Dedifferentiated amniotic fluid mesenchymal stem cell (primary cell): ENCODE measurements at regions not wholly inside any gene's neighbourhood (a gene's known extent, or its start where the extent isn't known, plus 50 kb on each side); places are given as distances from the start of the nearest gene placed in this dataset.

Source experiments
- DNase-seq: peaks from one replicate; pipeline ENCODE4 v3.0.0-alpha.2; 2016; ENCODE audit errors: extremely low spot score

- DNase-seq: no peak
Measured at GRCh38 chr10:10803278-10803677, 214.4 kb upstream of the CELF2 start.

DNA sequence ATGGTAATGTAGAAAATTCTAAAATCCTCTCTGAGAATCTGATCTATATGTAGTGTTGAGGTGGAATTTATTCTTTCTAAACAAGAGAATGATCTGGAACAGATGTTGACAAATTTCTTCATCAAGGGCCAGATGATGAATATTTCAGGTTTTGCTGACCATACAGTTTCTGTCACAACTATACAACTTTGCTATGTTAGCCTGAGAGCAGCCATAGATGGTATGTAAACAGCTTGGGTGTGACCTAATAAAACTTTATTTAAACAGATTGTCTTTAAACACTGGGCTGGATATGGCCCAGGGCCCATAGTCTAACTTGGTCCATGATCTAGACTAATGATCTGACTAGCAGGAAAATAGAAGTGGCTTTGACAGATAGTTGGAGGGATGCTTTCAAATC, 213.6 kb upstream of the CELF2 start:
- DNase-seq: no peak

DNA sequence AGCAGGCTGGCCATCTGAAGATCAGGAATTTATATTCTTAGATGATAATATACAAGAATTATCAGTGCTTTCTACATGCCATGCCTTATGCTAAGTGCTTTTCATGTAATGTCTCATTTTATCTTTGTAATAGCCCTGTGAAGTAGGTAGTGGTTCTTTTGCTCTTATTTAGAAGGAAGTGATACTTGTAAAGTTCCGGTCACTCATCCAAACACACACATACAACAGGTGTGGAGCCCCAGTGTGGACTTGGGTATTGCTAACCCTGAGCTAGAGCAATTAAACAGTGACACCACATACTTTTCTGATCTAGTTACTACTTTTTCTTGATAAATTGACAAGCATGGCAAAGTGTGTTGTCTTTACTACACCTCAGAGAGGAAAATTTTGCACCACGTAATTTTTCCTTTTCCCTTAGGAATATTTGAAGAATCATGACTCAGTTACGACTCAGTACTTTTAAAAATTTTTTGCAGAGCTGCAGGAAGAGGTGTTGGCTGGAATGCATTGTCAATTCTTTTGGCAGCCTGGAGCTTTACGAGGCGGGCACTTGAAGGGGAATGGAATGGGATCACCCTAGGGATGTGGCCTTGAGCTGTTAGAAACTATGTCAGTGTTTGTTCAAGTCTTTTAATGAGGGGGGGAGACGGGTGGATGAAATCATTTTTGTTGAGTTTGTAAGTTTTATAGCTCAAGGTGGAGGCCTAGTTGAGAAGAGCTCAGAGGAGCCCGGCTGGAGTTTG, 212.5 kb upstream of the CELF2 start:
- no peak for DNase-seq

DNA sequence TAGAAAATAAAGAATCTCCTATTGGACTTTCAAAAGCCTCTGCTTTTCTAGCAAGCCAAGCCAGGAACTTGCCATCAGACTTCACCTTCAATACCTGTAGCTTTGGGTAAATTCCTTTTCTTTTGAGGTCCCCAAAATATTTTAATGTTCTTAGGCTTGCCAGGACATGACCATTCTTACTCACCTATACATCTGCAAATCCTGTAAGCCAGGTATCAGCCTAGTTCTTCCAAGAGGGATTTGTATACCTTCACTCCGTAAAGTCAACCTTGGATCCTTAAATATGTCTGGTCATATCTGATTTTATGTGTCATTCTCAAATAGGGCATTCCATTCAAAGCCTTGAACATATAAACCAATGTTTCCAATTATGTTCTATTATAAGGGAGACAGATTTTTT, 210.6 kb upstream of the CELF2 start:
- DNase-seq: no peak

DNA sequence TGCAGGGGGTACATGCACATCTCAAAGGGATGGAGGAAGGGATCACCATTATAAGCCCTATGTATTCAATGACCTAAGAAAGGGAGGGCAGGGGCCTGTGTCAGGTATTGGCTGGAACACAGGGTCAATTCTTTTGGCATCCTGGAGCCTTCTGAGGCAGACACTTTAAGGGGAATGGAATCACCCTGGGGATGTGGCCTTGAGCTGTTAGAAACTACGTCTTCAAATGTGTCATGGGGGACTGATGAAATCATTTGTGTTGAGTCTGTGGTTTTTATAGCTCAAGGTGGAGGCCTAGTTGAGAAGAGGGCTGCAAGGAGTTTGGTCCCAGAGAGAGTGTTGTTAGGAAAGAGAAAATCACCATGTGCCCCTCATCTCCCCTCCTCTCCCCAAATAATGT, 206.1 kb upstream of the CELF2 start:
- no peak for DNase-seq

DNA sequence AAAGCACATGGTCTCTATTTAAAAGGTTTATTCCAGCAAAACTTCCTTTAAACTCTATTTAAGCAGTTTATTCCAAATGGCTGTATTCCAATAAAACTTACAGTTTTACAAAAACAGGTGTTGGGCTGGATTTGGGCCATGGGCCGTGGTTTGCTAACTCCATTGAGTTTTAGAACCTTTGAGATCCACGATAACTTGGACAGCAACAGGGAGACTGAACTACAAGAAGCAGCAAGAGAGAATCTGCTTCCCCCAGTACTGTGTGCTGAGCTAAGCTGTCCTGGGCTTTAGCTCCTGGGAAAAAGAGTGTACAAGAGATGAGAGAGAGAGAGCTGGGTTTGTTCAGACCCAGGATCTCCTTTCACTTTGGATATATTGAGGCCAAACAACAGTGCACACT, 204.0 kb upstream of the CELF2 start:
- no peak for DNase-seq

- no peak for DNase-seq
Measured at GRCh38 chr10:10814069-10814468, 203.6 kb upstream of the CELF2 start.

DNA sequence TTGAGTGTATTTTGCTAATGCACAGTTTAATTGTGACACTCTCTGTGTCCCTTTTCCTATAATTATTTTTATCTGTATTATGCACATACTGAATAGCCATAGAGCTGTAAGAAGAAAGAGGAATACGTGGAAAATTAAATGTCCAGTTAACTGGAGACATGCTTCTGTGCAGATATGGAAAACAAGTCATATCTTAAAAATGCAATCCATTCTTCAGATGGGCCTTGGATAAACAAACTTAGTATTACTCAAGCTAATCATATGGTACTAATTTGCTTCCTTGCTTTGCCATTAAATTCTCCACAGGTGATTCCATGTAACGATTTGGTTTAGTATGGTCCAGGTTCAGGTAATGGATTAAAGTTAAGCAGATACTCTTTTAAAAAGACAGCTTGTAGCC, 201.2 kb upstream of the CELF2 start:
- DNase-seq: no peak

DNA sequence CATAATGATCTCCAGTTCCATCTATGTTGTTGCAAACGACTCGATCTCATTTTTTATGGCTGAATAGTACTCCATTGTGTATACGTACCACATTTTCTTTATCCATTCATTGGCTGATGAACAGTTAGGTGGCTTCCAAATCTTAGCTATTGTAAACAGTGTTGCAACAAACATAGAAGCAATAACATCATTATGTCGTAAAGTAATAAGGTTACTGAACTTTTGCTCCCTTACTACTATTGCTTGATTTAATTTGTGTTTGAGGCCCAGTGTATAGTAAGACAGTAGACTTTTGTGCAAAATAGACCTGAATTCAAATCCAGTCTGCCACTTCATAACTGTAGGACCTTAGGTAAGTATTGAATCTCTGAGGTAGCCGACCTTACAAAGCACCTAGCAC, 200.1 kb upstream of the CELF2 start:
- DNase-seq: no peak

GRCh38 chr10:10818082-10818481, 199.6 kb upstream of the CELF2 start:
- no peak for DNase-seq

GRCh38 chr10:10819206-10819856, 198.3 kb upstream of the CELF2 start:
- no peak for DNase-seq

DNA sequence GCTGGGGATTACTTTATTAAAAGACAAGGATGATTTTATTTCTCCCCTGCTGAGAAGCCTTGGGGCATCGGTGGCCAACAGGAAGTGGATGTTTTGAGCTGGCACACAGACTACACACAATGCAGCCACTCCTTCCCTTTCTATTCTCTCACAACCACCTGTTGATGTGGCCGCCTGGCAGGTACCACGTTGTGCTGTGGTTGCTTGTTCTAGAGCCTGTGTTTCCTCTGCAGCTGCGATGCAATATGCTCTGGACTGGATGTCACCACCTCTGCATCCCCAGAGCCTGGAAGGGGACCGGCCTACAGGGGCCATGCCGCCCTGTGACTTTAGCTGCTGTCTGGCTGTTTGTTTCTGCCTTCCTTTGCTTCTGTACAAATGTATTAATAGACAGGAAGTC, 195.7 kb upstream of the CELF2 start:
- no peak for DNase-seq

DNA sequence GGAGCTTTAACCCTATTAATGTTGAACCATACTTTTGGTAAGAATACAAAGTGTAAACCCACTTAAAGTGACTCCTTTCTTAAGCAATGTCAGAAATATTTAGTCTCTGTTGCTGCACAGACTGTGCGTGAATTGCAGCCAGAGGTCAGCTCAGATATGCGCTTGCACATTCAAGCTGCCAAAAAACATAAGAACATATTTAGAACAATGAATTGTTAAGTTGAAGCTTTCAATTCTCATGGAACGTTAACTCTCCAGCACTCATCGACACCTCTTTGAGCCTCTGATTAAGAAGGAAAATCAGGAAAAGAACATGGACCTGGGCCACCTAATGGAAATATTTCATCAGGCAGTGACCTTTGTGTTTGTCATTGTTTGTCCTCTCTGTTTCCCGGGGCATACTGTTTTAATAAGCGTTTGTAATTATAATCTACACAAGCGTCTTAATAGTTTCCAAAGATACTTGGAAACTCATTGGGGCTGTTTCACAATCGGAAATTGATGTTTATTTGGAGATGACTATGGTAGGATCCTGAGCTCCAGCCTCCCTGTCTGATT, 193.0 kb upstream of the CELF2 start:
- peak; percentile 28 for DNase-seq

- DNase-seq: no peak
Measured at GRCh38 chr10:10826125-10826524, 191.5 kb upstream of the CELF2 start.

DNA sequence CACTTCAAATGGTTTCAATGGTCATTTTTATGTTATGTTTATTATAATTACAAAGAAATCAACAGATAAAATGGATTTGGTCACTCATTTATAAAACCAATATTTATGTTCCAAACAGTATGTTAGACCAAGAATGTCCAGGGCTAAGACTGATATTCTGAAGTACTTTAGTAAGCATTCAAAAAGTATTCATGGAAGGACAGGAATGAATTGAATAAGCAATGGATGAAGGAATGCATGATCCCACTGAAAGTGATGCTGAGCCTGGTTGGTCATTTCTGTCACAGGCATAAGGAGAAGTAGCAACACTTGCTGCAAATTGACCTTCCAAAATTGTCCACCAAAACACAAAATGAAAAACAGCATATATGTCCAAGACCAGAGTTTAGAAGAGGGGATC, 189.0 kb upstream of the CELF2 start:
- DNase-seq: no peak

DNA sequence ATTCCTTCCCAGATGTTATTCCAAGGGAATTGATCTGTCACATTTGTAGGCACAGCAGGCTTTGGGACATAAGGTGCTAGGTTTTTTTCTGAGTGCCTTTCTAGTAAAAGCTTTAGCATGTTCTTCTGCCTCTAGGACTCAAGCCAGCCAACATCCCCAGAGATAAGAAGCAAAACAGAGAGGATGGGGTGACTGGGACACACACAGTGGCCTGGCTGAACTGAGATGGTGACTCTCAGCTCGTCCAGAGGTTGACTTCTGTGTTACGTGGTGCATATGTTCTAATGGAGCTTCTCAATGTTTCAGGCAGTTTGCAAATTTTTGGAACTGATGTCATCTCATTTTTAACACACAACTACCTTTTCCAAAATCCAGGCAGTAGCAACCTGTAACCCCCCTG, 188.1 kb upstream of the CELF2 start:
- no peak for DNase-seq

DNA sequence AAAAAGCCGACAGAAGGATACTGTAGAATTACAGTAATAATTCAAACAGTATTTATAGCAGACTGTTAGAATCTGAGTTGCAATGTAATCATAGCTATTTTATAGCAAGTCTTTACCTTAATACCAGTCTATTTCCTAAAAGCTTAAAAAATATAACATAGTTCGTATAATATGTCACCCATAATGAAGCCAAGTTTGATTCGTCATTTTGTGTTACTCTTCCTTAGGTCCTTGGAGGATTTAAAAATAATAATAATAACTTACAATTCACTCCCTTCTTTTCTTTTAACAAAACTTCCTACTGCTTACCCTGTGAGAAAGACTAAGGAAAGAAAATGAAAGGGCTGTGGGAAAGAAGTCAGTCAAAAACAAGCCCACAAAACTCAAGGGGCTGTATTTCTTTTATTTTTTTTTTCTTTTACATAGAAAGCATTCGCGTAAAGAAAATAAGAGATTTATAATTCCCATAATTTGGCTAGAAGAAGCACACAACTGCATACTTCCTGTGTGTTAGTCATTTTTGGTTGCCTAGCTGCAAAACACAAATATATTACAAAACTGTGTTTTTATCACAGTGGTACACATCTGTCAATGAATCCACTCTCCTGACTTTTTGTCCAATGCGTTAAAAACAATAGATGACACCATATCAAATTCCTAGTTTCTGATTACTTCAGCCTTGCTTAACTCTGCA, 187.2 kb upstream of the CELF2 start:
- peak; percentile 86 for DNase-seq

- peak; percentile 67 for DNase-seq
Measured at GRCh38 chr10:10831085-10831484, 186.6 kb upstream of the CELF2 start.

GRCh38 chr10:10833955-10834354, 183.7 kb upstream of the CELF2 start:
- DNase-seq: no peak

GRCh38 chr10:10844251-10844650, 173.4 kb upstream of the CELF2 start:
- DNase-seq: no peak

GRCh38 chr10:10845185-10845584, 172.5 kb upstream of the CELF2 start:
- no peak for DNase-seq

DNA sequence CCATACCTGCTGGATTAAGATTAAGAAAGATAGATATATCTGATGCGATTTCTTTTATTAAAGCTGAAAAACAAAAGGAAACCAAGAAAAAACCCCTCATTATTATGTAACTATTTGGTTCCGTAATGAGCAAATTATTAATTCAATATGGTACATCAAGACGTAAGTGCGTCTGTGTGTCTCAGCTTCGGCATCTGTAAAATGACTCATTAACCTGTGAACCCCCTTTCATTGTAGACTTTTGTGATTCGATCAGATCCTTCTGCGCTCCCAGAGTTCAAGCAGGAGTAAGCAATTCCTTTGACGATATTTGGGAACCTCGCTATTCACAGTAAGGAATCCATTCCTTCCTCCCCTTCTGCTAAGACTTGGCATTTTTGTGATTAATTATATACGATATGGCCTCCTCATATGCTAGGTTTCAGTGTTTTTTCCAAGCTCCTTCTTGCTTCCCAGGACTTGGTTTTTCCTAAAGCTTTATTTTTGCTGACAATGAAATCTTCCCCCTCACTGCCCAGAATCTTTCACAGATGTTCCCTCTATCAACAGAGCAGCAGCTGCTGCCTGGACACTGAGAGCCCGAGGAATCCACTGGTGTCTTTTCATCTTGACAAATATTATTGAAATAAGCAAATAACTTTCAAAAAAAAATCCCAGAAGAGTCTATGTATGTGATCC, 171.7 kb upstream of the CELF2 start:
- no peak for DNase-seq
